H1 (cell line): ENCODE measurements at regions not wholly inside any gene's neighbourhood (a gene's known extent, or its start where the extent isn't known, plus 50 kb on each side); places are given as distances from the start of the nearest gene placed in this dataset.

Experiments used
- CTCF ChIA-PET: fragments of 300-600 bp; sonication (Branson Sonifier 250); formaldehyde crosslinking; loops from one replicate; lab custom pipeline; 2021; ENCODE audit not compliant: partially characterized antibody; lab: Charles Lee
- POLR2A ChIA-PET: fragments of 300-600 bp; sonication (Branson Sonifier 250); formaldehyde crosslinking; loops from one replicate; lab custom pipeline; 2021; ENCODE audit warnings: inconsistent platforms; ENCODE audit not compliant: partially characterized antibody; lab: Charles Lee
- DNase-seq, 2 experiments: peaks; one replicate each; pipeline versions ENCODE4 v3.0.0 to v3.0.0-alpha.2; 2010 to 2022; ENCODE audit warnings: low spot score in 2 of 2, low read depth in 1 of 2, mixed read lengths in 1 of 2
- FAIRE-seq: peaks from 2 replicates; lab custom pipeline; 2011; peaks lifted over from hg19 to GRCh38; lab: Jason Lieb, UNC
- H2AFZ ChIP-seq: 2 replicates; pipeline ENCODE4 v1.8.1; 2012; ENCODE audit warnings: low read length, inconsistent platforms
- H2AK5ac ChIP-seq: 2 replicates; pipeline ENCODE4 v1.6.1; 2013; ENCODE audit warnings: low read depth, low read length
- H2BK120ac ChIP-seq: replicated peaks from 2 replicates; pipeline ENCODE3; 2013; ENCODE audit warnings: low read depth, low read length, inconsistent platforms
- H2BK12ac ChIP-seq: 2 replicates; pipeline ENCODE4 v1.6.1; 2013; ENCODE audit warnings: low read depth, low read length
- H2BK15ac ChIP-seq: 2 replicates; pipeline ENCODE4 v1.6.1; 2013; ENCODE audit warnings: low read length
- H2BK20ac ChIP-seq: 2 replicates; pipeline ENCODE4 v1.6.1; 2013; ENCODE audit warnings: low read length
- H2BK5ac ChIP-seq: 2 replicates; pipeline ENCODE4 v1.6.1; 2013; ENCODE audit warnings: low read depth, low read length
- H3K14ac ChIP-seq: 2 replicates; pipeline ENCODE4 v1.6.1; 2013; ENCODE audit warnings: inconsistent platforms; ENCODE audit not compliant: insufficient read length
- H3K18ac ChIP-seq: 2 replicates; pipeline ENCODE4 v1.6.1; 2013; ENCODE audit warnings: low read length; ENCODE audit errors: extremely low read depth
- H3K23ac ChIP-seq: 2 replicates; pipeline ENCODE4 v1.6.1; 2013; ENCODE audit warnings: inconsistent platforms; ENCODE audit not compliant: insufficient read length
- H3K23me2 ChIP-seq: 2 replicates; pipeline ENCODE4 v1.6.1; 2013; ENCODE audit warnings: low read depth, low read length
- H3K27ac ChIP-seq: 2 replicates; pipeline ENCODE4 v1.6.1; 2011; ENCODE audit warnings: low read depth, low read length, inconsistent platforms
- H3K27me3 ChIP-seq, 4 experiments: replicated peaks in 1 of 4; 1 replicate in 1 of 4; 2 replicates in 3 of 4; pipeline versions ENCODE4 v1.6.1 to v1.8.1; 2011 to 2013; ENCODE audit warnings: low read length in 3 of 4, mild to moderate bottlenecking in 3 of 4, inconsistent platforms in 2 of 4, mixed read lengths in 2 of 4, moderate library complexity in 1 of 4; ENCODE audit not compliant: control insufficient read depth in 3 of 4, insufficient read depth in 3 of 4; ENCODE audit errors: extremely low read depth in 1 of 4
- H3K36me3 ChIP-seq, 4 experiments: 2 replicates each; pipeline versions ENCODE4 v1.6.1 to v1.8.1; 2011 to 2013; ENCODE audit warnings: mild to moderate bottlenecking in 4 of 4, low read length in 3 of 4, moderate library complexity in 2 of 4, control low read depth in 1 of 4, inconsistent platforms in 1 of 4; ENCODE audit not compliant: insufficient read depth in 4 of 4, control insufficient read depth in 2 of 4
- H3K4ac ChIP-seq: replicated peaks from 2 replicates; pipeline ENCODE3; 2013; ENCODE audit warnings: low read length, low read depth, mixed read lengths, inconsistent platforms; ENCODE audit not compliant: insufficient read length
- H3K4me1 ChIP-seq, 4 experiments: replicated peaks in 1 of 4; 1 replicate in 1 of 4; 2 replicates in 3 of 4; pipeline versions ENCODE4 v1.6.1 to v1.8.1; 2011 to 2013; ENCODE audit warnings: low read length in 3 of 4, inconsistent platforms in 2 of 4, mixed read lengths in 1 of 4; ENCODE audit not compliant: insufficient read depth in 4 of 4, control insufficient read depth in 3 of 4
- H3K4me2 ChIP-seq, 2 experiments: 2 replicates each; pipeline versions ENCODE4 v1.6.1 to v1.8.1; 2011 to 2013; ENCODE audit warnings: low read depth in 2 of 2, low read length in 2 of 2, control low read depth in 1 of 2, inconsistent platforms in 1 of 2, mild to moderate bottlenecking in 1 of 2; ENCODE audit not compliant: insufficient read depth in 1 of 2
- H3K4me3 ChIP-seq, 4 experiments: fragments of 200-600, 300-600 bp in 1 of 4; sonication (generic), shearing (Covaris generic), sonication (Bioruptor Twin) in 1 of 4; 2 replicates each; pipeline versions ENCODE4 v1.5.1 to v1.8.1; 2011 to 2016; ENCODE audit warnings: low read length in 4 of 4, low read depth in 3 of 4, control low read depth in 2 of 4, inconsistent platforms in 2 of 4, mild to moderate bottlenecking in 2 of 4, mixed read lengths in 1 of 4, moderate library complexity in 1 of 4; ENCODE audit not compliant: insufficient read depth in 2 of 4; ENCODE audit errors: extremely low read depth in 1 of 4
- H3K56ac ChIP-seq: replicated peaks from 2 replicates; pipeline ENCODE3; 2013; ENCODE audit warnings: low read depth, mild to moderate bottlenecking, mixed read lengths, low read length, inconsistent platforms; ENCODE audit not compliant: insufficient read length
- H3K79me1 ChIP-seq: 2 replicates; pipeline ENCODE4 v1.6.1; 2013; ENCODE audit warnings: low read depth, low read length, control low read depth
- H3K79me2 ChIP-seq, 2 experiments: 2 replicates each; pipeline versions ENCODE4 v1.6.1 to v1.8.1; 2012 to 2013; ENCODE audit warnings: low read length in 2 of 2, mild to moderate bottlenecking in 2 of 2, inconsistent platforms in 1 of 2; ENCODE audit not compliant: insufficient read depth in 2 of 2, control insufficient read depth in 1 of 2
- H3K9ac ChIP-seq, 4 experiments: replicated peaks in 1 of 4; 1 replicate in 1 of 4; 2 replicates in 3 of 4; pipeline versions ENCODE4 v1.6.1 to v1.8.1; 2011 to 2013; ENCODE audit warnings: low read depth in 3 of 4, low read length in 3 of 4, control low read depth in 2 of 4, mild to moderate bottlenecking in 2 of 4, moderate library complexity in 2 of 4, inconsistent platforms in 1 of 4; ENCODE audit errors: extremely low read depth in 1 of 4
- H3K9me3 ChIP-seq, 2 experiments: 2 replicates each; pipeline versions ENCODE4 v1.6.1 to v1.8.1; 2012 to 2013; ENCODE audit warnings: mild to moderate bottlenecking in 2 of 2, moderate library complexity in 2 of 2, control low read depth in 1 of 2, inconsistent platforms in 1 of 2, low read depth in 1 of 2, low read length in 1 of 2, mixed read lengths in 1 of 2; ENCODE audit not compliant: insufficient read depth in 2 of 2
- H4K20me1 ChIP-seq, 2 experiments: replicated peaks in 1 of 2; 2 replicates each; pipeline versions ENCODE3 to v1.8.1; 2011 to 2013; ENCODE audit warnings: inconsistent platforms in 2 of 2, low read length in 2 of 2, mild to moderate bottlenecking in 1 of 2; ENCODE audit not compliant: insufficient read depth in 2 of 2, control insufficient read depth in 1 of 2
- H4K5ac ChIP-seq: 2 replicates; pipeline ENCODE4 v1.6.1; 2013; ENCODE audit warnings: low read length, low read depth, mixed read lengths, inconsistent platforms; ENCODE audit not compliant: insufficient read length
- H4K8ac ChIP-seq: 2 replicates; pipeline ENCODE4 v1.8.0; 2013; ENCODE audit warnings: mild to moderate bottlenecking, moderate library complexity, low read length, inconsistent platforms; ENCODE audit not compliant: insufficient read depth; ENCODE audit errors: extremely low read depth
- H4K91ac ChIP-seq: replicated peaks from 2 replicates; pipeline ENCODE3; 2013; ENCODE audit warnings: low read length, mixed read lengths, inconsistent platforms; ENCODE audit not compliant: insufficient read length
- BACH1 ChIP-seq: IDR thresholded peaks from 2 replicates; pipeline ENCODE4 v1.6.1; 2012; ENCODE audit warnings: low read length, improper control_type of control experiment
- CBX5 ChIP-seq: fragments of 300-800, 300-1000 bp; sonication (generic); IDR thresholded peaks from 2 replicates; pipeline ENCODE4 v1.7.1; 2016; ENCODE audit warnings: antibody characterized with exemption, low read length, low read depth
- CHD2 ChIP-seq: IDR thresholded peaks from 2 replicates; pipeline ENCODE4 v1.6.1; 2012; ENCODE audit warnings: low read length, improper control_type of control experiment
- FOSL1 ChIP-seq: IDR thresholded peaks from 2 replicates; pipeline ENCODE4 v1.6.1; 2011; ENCODE audit warnings: mild to moderate bottlenecking, low read depth, low read length, moderate library complexity; ENCODE audit not compliant: insufficient read depth
- HDAC6 ChIP-seq: IDR thresholded peaks from one replicate; pipeline ENCODE4 v1.7.1; 2012; ENCODE audit warnings: low read depth, mild to moderate bottlenecking, inconsistent platforms, low read length, moderate library complexity
- KDM1A ChIP-seq: fragments of 200-600, 300-600 bp; sonication (generic); IDR thresholded peaks from 2 replicates; pipeline ENCODE4 v1.7.1; 2016; ENCODE audit warnings: mild to moderate bottlenecking, low read length, borderline replicate concordance
- MAFK ChIP-seq: IDR thresholded peaks from 2 replicates; pipeline ENCODE4 v1.6.1; 2012; ENCODE audit warnings: low read depth, mild to moderate bottlenecking, improper control_type of control experiment, low read length
- NANOG ChIP-seq: IDR thresholded peaks from 2 replicates; pipeline ENCODE4 v1.6.1; 2011; ENCODE audit warnings: low read length, low read depth, mild to moderate bottlenecking, inconsistent platforms; ENCODE audit not compliant: insufficient read depth, poor library complexity, severe bottlenecking
- POLR2A ChIP-seq, 2 experiments: IDR thresholded peaks; 1 replicate in 1 of 2; 2 replicates in 1 of 2; pipeline ENCODE4 v1.6.1; 2011; ENCODE audit warnings: low read depth in 2 of 2, low read length in 2 of 2, mild to moderate bottlenecking in 2 of 2; ENCODE audit errors: control extremely low read depth in 1 of 2
- POU5F1 ChIP-seq: IDR thresholded peaks from 2 replicates; pipeline ENCODE4 v1.6.1; 2011; ENCODE audit warnings: low read depth, mild to moderate bottlenecking, low read length, moderate library complexity
- RFX5 ChIP-seq: IDR thresholded peaks from 2 replicates; pipeline ENCODE4 v1.6.1; 2011; ENCODE audit warnings: low read depth, low read length, improper control_type of control experiment, borderline replicate concordance
- SP2 ChIP-seq: IDR thresholded peaks from 2 replicates; pipeline ENCODE4 v1.6.1; 2012; ENCODE audit warnings: mild to moderate bottlenecking, low read length, inconsistent platforms
- TAF1 ChIP-seq: IDR thresholded peaks from 2 replicates; pipeline ENCODE4 v1.6.1; 2011; ENCODE audit warnings: mild to moderate bottlenecking, low read depth, low read length
- TAF7 ChIP-seq: optimal IDR thresholded peaks from 2 replicates; pipeline ENCODE3; 2011; ENCODE audit warnings: low read depth, mild to moderate bottlenecking, inconsistent platforms, low read length, moderate library complexity, borderline replicate concordance
- TBP ChIP-seq: IDR thresholded peaks from 2 replicates; pipeline ENCODE4 v1.6.1; 2011; ENCODE audit warnings: low read depth, low read length, improper control_type of control experiment
- WGBS, 2 experiments: shearing (Covaris generic) in 1 of 2; methylation state at CpG; one replicate each; pipeline versions ENCODE4 v1.1.6 to v1.1.7; 2013 to 2015; ENCODE audit warnings: low lambda C conversion rate in 2 of 2, mixed read lengths in 2 of 2, inconsistent platforms in 1 of 2, low coverage in 1 of 2, missing lambda C conversion rate in 1 of 2; ENCODE audit not compliant: insufficient replicate concordance in 2 of 2, insufficient coverage in 1 of 2, insufficient read length in 1 of 2; ENCODE audit errors: extremely low coverage in 1 of 2, missing lambda C conversion rate in 1 of 2; 5-methylcytosine and 5-hydroxymethylcytosine counted together
- TF ChIP-seq, protein P1 (sequence below): IDR thresholded peaks from 2 replicates; pipeline ENCODE4 v1.6.1; 2011; ENCODE audit warnings: low read depth, mild to moderate bottlenecking, low read length; ENCODE audit not compliant: insufficient read depth

DNA sequence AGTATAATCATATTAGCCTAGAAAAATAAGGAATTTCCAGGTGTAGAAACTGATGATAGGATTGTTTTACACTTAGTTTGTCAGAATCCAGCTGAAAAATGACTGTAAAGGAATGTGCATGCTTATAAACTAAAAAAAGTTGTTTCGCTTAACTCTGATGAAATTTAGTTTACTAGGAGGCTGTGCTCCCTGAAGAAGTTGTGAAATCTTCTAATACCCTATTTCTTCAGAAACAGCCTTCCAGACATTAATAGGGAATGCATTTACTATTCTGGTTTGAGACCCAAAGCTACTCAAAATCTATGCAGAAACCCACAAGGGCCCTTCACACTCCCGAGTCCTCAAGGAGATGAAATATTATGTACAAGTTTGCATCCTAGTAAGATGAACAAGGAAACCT is 105.5 kb upstream of the SSTR4 start:
- Histone ChIP-seq H3K4me1 (no peaks in the 10 kb centered on the region), H4K5ac (no peak overlapping the region), H3K79me1 (no peaks in the 10 kb centered on the region), H2AFZ (no peak overlapping the region), H3K14ac (no peak overlapping the region), H3K36me3 (no peaks in the 10 kb centered on the region), H2BK12ac (no peak overlapping the region), H3K56ac (no peak overlapping the region), H3K18ac (no peak overlapping the region), H3K4me3 (no peak overlapping the region), H2BK120ac (no peak overlapping the region), H3K4ac (no peak overlapping the region), H2BK5ac (no peak overlapping the region), H3K9me3 (no peaks in the 10 kb centered on the region), H3K23ac (no peak overlapping the region), H3K27me3 (no peaks in the 10 kb centered on the region), H2BK15ac (no peak overlapping the region), H2AK5ac (no peak overlapping the region), H3K9ac (no peak overlapping the region), H3K79me2 (no peaks in the 10 kb centered on the region), H3K23me2 (no peaks in the 10 kb centered on the region), H4K20me1 (no peaks in the 10 kb centered on the region), H4K91ac (no peak overlapping the region), H3K27ac (no peak overlapping the region), H2BK20ac (no peak overlapping the region), H4K8ac (no peak overlapping the region), H3K4me2 (no peak overlapping the region)
- WGBS, 2 experiments: 94% methylated on average over 2 of the region's 2 CpGs; no CpG with 5 or more reads in 1 of the 2 experiments
- CTCF ChIA-PET: interaction anchor here (1.3 kb wide), 1 partner anchor 194 kb away, joined by 5 read pairs; no protein-coding TSS in a partner anchor
- POLR2A ChIA-PET: no interaction called here
- DNase-seq (no peak), FAIRE-seq (no peak)
- no peak for TF ChIP-seq TBP
- no peak for TF ChIP-seq KDM1A
- no peak for TF ChIP-seq SP2
- TF ChIP-seq NANOG: no peak
- TF ChIP-seq FOSL1: no peak
- TF ChIP-seq POU5F1: no peak
- TF ChIP-seq CBX5: no peak
- no peak for TF ChIP-seq BACH1
- TF ChIP-seq TAF1: no peak
- TF ChIP-seq MAFK: no peak
- TF ChIP-seq, protein P1, sequence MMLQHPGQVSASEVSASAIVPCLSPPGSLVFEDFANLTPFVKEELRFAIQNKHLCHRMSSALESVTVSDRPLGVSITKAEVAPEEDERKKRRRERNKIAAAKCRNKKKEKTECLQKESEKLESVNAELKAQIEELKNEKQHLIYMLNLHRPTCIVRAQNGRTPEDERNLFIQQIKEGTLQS: no peak
- TF ChIP-seq HDAC6: no peak
- no peak for TF ChIP-seq TAF7
- no peak for TF ChIP-seq POLR2A (IDR thresholded peaks at IDR 0.05; ENCODE audit: control extremely low read depth in 1 of 2, low read depth in 2 of 2, low read length in 2 of 2)
- TF ChIP-seq CHD2: no peak
- TF ChIP-seq RFX5: no peak
